CD14-positive monocyte (primary cell): ENCODE measurements at regions not wholly inside any gene's neighbourhood (a gene's known extent, or its start where the extent isn't known, plus 50 kb on each side); places are given as distances from the start of the nearest gene placed in this dataset.

Experiments used
- DNase-seq, 3 donors: peaks; one replicate each; pipeline ENCODE4 v3.0.0-alpha.2; 2011 to 2022
- H2AFZ ChIP-seq: 2 replicates; pipeline ENCODE4 v1.6.0; 2012; ENCODE audit warnings: mild to moderate bottlenecking, low read depth, low read length, inconsistent platforms; ENCODE audit not compliant: insufficient read depth, poor library complexity, severe bottlenecking
- H3K27ac ChIP-seq, 2 donors: 1 replicate in 1 of 2; 2 replicates in 1 of 2; pipeline ENCODE4 v1.5.1; 2012 to 2013; ENCODE audit warnings: low read length in 2 of 2, control low read depth in 1 of 2, inconsistent platforms in 1 of 2, low read depth in 1 of 2, mild to moderate bottlenecking in 1 of 2
- H3K27me3 ChIP-seq, 2 donors: one replicate each; pipeline versions ENCODE4 v1.6.0 to v1.6.1; 2011 to 2013; ENCODE audit warnings: low read length in 2 of 2; ENCODE audit not compliant: control insufficient read depth in 2 of 2, insufficient read depth in 2 of 2
- H3K36me3 ChIP-seq, 2 donors: replicated peaks in 1 of 2; 1 replicate in 1 of 2; 2 replicates in 1 of 2; pipeline versions ENCODE4 v1.5.1 to v1.6.1; 2012 to 2013; ENCODE audit warnings: low read length in 2 of 2, control low read depth in 1 of 2, inconsistent platforms in 1 of 2, mild to moderate bottlenecking in 1 of 2; ENCODE audit not compliant: insufficient read depth in 2 of 2, control insufficient read depth in 1 of 2
- H3K4me1 ChIP-seq, 2 donors: 1 replicate in 1 of 2; 2 replicates in 1 of 2; pipeline versions ENCODE4 v1.5.1 to v1.6.1; 2012 to 2013; ENCODE audit warnings: low read length in 2 of 2, control low read depth in 1 of 2, inconsistent platforms in 1 of 2, mild to moderate bottlenecking in 1 of 2, moderate library complexity in 1 of 2; ENCODE audit not compliant: insufficient read depth in 2 of 2, control insufficient read depth in 1 of 2
- H3K4me2 ChIP-seq: replicated peaks from 2 replicates; pipeline ENCODE3; 2012; ENCODE audit warnings: low read length, moderate library complexity, mild to moderate bottlenecking; ENCODE audit not compliant: poor library complexity, severe bottlenecking; ENCODE audit errors: extremely low read depth
- H3K4me3 ChIP-seq, 3 experiments: fragments of 200-600 bp in 1 of 3; sonication (generic) in 1 of 3; replicated peaks in 1 of 3; 1 replicate in 2 of 3; 2 replicates in 1 of 3; pipeline ENCODE4 v1.5.1; 2011 to 2013; ENCODE audit warnings: low read length in 3 of 3, mild to moderate bottlenecking in 3 of 3, control low read depth in 2 of 3, low read depth in 2 of 3, inconsistent platforms in 1 of 3, moderate library complexity in 1 of 3
- H3K79me2 ChIP-seq: 2 replicates; pipeline ENCODE4 v1.6.0; 2012; ENCODE audit warnings: mild to moderate bottlenecking, control low read depth, inconsistent platforms, low read length, moderate library complexity; ENCODE audit not compliant: insufficient read depth
- H3K9ac ChIP-seq: 2 replicates; pipeline ENCODE4 v1.6.0; 2017; ENCODE audit warnings: low read length, mild to moderate bottlenecking; ENCODE audit not compliant: insufficient read depth, poor library complexity, severe bottlenecking
- H3K9me3 ChIP-seq, 2 donors: replicated peaks in 1 of 2; 1 replicate in 1 of 2; 2 replicates in 1 of 2; pipeline versions ENCODE4 v1.5.1 to v1.6.1; 2012 to 2013; ENCODE audit warnings: low read length in 2 of 2, control low read depth in 1 of 2; ENCODE audit not compliant: control insufficient read depth in 1 of 2, insufficient read depth in 1 of 2
- H4K20me1 ChIP-seq: 2 replicates; pipeline ENCODE4 v1.6.0; 2012; ENCODE audit warnings: mild to moderate bottlenecking, low read length, control low read depth, moderate library complexity; ENCODE audit not compliant: insufficient read depth
- H3K27ac Mint-ChIP-seq, 7 donors: one replicate each; pipeline ENCODE4 v1.8.0; 2020; ENCODE audit warnings: mild to moderate bottlenecking in 7 of 7, mixed read lengths in 7 of 7, moderate library complexity in 6 of 7, inconsistent platforms in 2 of 7
- H3K27me3 Mint-ChIP-seq, 3 donors: one replicate each; pipeline ENCODE4 v1.8.0; 2021 to 2022; ENCODE audit warnings: low read depth in 3 of 3, mild to moderate bottlenecking in 3 of 3, mixed read lengths in 3 of 3, moderate library complexity in 3 of 3, inconsistent platforms in 1 of 3
- H3K36me3 Mint-ChIP-seq, 2 donors: one replicate each; pipeline ENCODE4 v1.8.0; 2020; ENCODE audit warnings: mixed read lengths in 2 of 2, inconsistent platforms in 1 of 2, mild to moderate bottlenecking in 1 of 2
- H3K4me1 Mint-ChIP-seq: one replicate; pipeline ENCODE4 v1.8.0; 2020; ENCODE audit warnings: mild to moderate bottlenecking, mixed read lengths
- H3K4me3 Mint-ChIP-seq, 2 donors: one replicate each; pipeline ENCODE4 v1.8.0; 2020; ENCODE audit warnings: mild to moderate bottlenecking in 2 of 2, mixed read lengths in 2 of 2, moderate library complexity in 1 of 2
- H3K9me3 Mint-ChIP-seq, 7 donors: one replicate each; pipeline ENCODE4 v1.8.0; 2020 to 2022; ENCODE audit warnings: mixed read lengths in 7 of 7, mild to moderate bottlenecking in 6 of 7, moderate library complexity in 6 of 7, inconsistent platforms in 2 of 7
- WGBS: methylation state at CpG from one replicate; pipeline ENCODE4 v1.1.5; 2013; ENCODE audit warnings: missing lambda C conversion rate; ENCODE audit not compliant: insufficient coverage; 5-methylcytosine and 5-hydroxymethylcytosine counted together
- intact Hi-C, 2 donors: fragments of 100-400 bp; cut with micrococcal nuclease; formaldehyde crosslinking; loops; one replicate each; pipeline versions ENCODE4 v1.15.0 to v1.15.1; 2023
- TF ChIP-seq, protein P1 (sequence below): fragments of 200-600 bp; IDR thresholded peaks from one replicate; pipeline ENCODE4 v1.8.0; 2022; ENCODE audit warnings: antibody characterized with exemption, mild to moderate bottlenecking

DNA sequence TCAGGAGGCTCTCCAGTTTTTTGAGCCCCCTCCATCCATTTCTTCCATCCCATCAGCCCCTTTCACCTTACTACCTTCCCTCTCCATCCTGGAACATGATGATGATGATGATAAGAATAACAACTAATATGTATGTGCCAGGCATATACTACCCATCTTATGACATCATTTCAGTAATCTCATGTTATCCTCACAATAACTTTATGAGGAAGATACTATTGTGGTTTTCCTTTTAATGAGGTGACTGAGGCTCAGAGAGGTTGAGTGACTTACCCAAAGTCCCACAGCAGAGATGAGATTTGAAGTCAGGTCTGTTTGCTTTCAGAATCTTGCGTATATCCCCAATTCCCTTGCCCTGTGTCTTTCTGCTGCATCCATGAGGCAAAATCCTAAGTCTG, 55.1 kb downstream of the RTL9 start:
- H3K9me3 ChIP-seq, result no peaks in the 10 kb centered on the region
- TF ChIP-seq, protein P1, sequence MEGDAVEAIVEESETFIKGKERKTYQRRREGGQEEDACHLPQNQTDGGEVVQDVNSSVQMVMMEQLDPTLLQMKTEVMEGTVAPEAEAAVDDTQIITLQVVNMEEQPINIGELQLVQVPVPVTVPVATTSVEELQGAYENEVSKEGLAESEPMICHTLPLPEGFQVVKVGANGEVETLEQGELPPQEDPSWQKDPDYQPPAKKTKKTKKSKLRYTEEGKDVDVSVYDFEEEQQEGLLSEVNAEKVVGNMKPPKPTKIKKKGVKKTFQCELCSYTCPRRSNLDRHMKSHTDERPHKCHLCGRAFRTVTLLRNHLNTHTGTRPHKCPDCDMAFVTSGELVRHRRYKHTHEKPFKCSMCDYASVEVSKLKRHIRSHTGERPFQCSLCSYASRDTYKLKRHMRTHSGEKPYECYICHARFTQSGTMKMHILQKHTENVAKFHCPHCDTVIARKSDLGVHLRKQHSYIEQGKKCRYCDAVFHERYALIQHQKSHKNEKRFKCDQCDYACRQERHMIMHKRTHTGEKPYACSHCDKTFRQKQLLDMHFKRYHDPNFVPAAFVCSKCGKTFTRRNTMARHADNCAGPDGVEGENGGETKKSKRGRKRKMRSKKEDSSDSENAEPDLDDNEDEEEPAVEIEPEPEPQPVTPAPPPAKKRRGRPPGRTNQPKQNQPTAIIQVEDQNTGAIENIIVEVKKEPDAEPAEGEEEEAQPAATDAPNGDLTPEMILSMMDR, result no peak
- peaks cover 4% of the 10 kb centered on the region for H3K4me1 Mint-ChIP-seq
- H3K27me3 ChIP-seq, result no peaks in the 10 kb centered on the region
- H3K36me3 ChIP-seq, result no peaks in the 10 kb centered on the region
- H2AFZ ChIP-seq, result no peak overlapping the region
- H3K9ac ChIP-seq, result no peak overlapping the region
- no peaks in the 10 kb centered on the region for H3K36me3 Mint-ChIP-seq
- no peak overlapping the region for H3K27ac Mint-ChIP-seq
- no peak for DNase-seq
- no peaks in the 10 kb centered on the region for H3K79me2 ChIP-seq
- WGBS, result no CpG with 5 or more reads among the region's 1 CpG
- no peaks in the 10 kb centered on the region for H3K4me1 ChIP-seq
- no peak overlapping the region for H3K4me3 Mint-ChIP-seq
- H3K4me3 ChIP-seq, result no peak overlapping the region
- intact Hi-C loops, result loop anchor here in 1 of 2 donors (5.0 kb wide), 1 partner anchor 251 kb away; no protein-coding TSS in a partner anchor
- H3K4me2 ChIP-seq, result no peak overlapping the region
- no peaks in the 10 kb centered on the region for H3K9me3 Mint-ChIP-seq
- H3K27ac ChIP-seq, result no peak overlapping the region
- peaks cover 4 to 24% (median 6%) of the 10 kb centered on the region in 3 donors for H3K27me3 Mint-ChIP-seq
- H4K20me1 ChIP-seq, result no peaks in the 10 kb centered on the region

DNA sequence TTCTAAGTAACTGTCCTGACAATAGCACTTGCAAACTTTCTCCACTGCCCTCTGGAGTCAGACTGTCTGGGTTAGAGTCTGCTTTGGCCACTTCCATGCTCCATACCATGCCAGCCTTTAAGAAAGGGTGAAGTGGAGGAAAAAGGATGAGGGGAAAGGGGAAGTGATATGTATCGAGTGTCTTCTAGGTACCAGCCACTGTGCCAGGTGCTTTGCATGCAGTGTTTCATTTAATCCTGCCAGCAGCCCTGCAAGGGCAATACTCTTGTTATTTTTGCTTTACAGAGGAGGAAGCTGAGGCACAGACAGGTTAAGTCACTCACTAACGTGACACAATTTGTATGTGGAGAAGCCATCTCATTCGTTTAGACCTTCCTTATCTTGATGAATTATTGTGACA, 55.6 kb downstream of the RTL9 start:
- Mint-ChIP-seq H3K27ac (no peak overlapping the region), H3K9me3 (no peaks in the 10 kb centered on the region), H3K4me3 (no peak overlapping the region), H3K27me3 (peaks cover 6 to 25% (median 8%) of the 10 kb centered on the region in 3 donors), H3K4me1 (peaks cover 4% of the 10 kb centered on the region), H3K36me3 (no peaks in the 10 kb centered on the region)
- H3K4me2 ChIP-seq, result no peak overlapping the region
- H3K4me1 ChIP-seq, result no peaks in the 10 kb centered on the region
- H3K9me3 ChIP-seq, result no peaks in the 10 kb centered on the region
- H3K36me3 ChIP-seq, result no peaks in the 10 kb centered on the region
- no CpG with 5 or more reads among the region's 3 CpGs for WGBS
- no peak overlapping the region for H3K4me3 ChIP-seq
- H2AFZ ChIP-seq, result no peak overlapping the region
- intact Hi-C loops, result loop anchor here in 1 of 2 donors (5.0 kb wide), 1 partner anchor 252 kb away; no protein-coding TSS in a partner anchor
- H3K79me2 ChIP-seq, result no peaks in the 10 kb centered on the region
- H3K27ac ChIP-seq, result no peak overlapping the region
- no peaks in the 10 kb centered on the region for H4K20me1 ChIP-seq
- H3K9ac ChIP-seq, result no peak overlapping the region
- H3K27me3 ChIP-seq, result no peaks in the 10 kb centered on the region
- TF ChIP-seq, protein P1, result no peak
- DNase-seq, result no peak
